ENCODE measurements at regions not wholly inside any gene's neighbourhood (a gene's known extent, or its start where the extent isn't known, plus 50 kb on each side); places are given as distances from the start of the nearest gene placed in this dataset.

GRCh38 chr5:67311701-67312100 lies 115.1 kb upstream of the CD180 start:
- Mint-ChIP-seq H3K27ac (no peak overlapping the region), H3K27me3 (no peaks in the 10 kb centered on the region), H3K4me1 (peaks cover 16% of the 10 kb centered on the region), H3K36me3 (peaks cover 4% of the 10 kb centered on the region), H3K9me3 (peaks cover 2% of the 10 kb centered on the region), H3K4me3 (no peak overlapping the region)
- ATAC-seq (ENCODE audit: low read depth) (no peak), DNase-seq (no peak)
- POLR2A ChIA-PET, result no interaction called here

GRCh38 chr5:67311208-67311607 lies 114.6 kb upstream of the CD180 start:
- Mint-ChIP-seq H3K9me3 (peaks cover 2% of the 10 kb centered on the region), H3K27ac (no peak overlapping the region)
- POLR2A ChIA-PET, result no interaction called here

GRCh38 chr5:67310740-67311139 lies 114.1 kb upstream of the CD180 start:
- ATAC-seq (ENCODE audit: low read depth) (no peak), DNase-seq (no peak)
- peaks cover 2% of the 10 kb centered on the region for H3K9me3 Mint-ChIP-seq
- no peak overlapping the region for H3K4me3 Mint-ChIP-seq
- POLR2A ChIA-PET, result no interaction called here
- H3K4me1 Mint-ChIP-seq, result peaks cover 18% of the 10 kb centered on the region
- no peak overlapping the region for H3K27ac Mint-ChIP-seq
- H3K27me3 Mint-ChIP-seq, result no peaks in the 10 kb centered on the region
- H3K36me3 Mint-ChIP-seq, result peaks cover 3% of the 10 kb centered on the region

More at GRCh38 chr5:67311208-67311607, 114.6 kb upstream of the CD180 start:
- DNase-seq (no peak), ATAC-seq (ENCODE audit: low read depth) (no peak)
- peaks cover 4% of the 10 kb centered on the region for H3K36me3 Mint-ChIP-seq
- H3K4me1 Mint-ChIP-seq, result peaks cover 20% of the 10 kb centered on the region
- H3K4me3 Mint-ChIP-seq, result no peak overlapping the region
- no peaks in the 10 kb centered on the region for H3K27me3 Mint-ChIP-seq

GRCh38 chr5:67310169-67310568 lies 113.6 kb upstream of the CD180 start:
- Mint-ChIP-seq H3K27ac (no peak overlapping the region), H3K27me3 (no peaks in the 10 kb centered on the region), H3K9me3 (peaks cover 2% of the 10 kb centered on the region), H3K4me3 (no peak overlapping the region), H3K36me3 (no peaks in the 10 kb centered on the region), H3K4me1 (peaks cover 14% of the 10 kb centered on the region)
- DNase-seq, result no peak
- POLR2A ChIA-PET, result no interaction called here
- no peak for ATAC-seq (ENCODE audit: low read depth)

GRCh38 chr5:67308988-67309688 lies 112.5 kb upstream of the CD180 start:
- Mint-ChIP-seq H3K36me3 (no peaks in the 10 kb centered on the region), H3K9me3 (peaks cover 2% of the 10 kb centered on the region), H3K27me3 (no peaks in the 10 kb centered on the region), H3K27ac (no peak overlapping the region), H3K4me1 (peaks cover 13% of the 10 kb centered on the region), H3K4me3 (no peak overlapping the region)
- POLR2A ChIA-PET, result no interaction called here
- ATAC-seq (ENCODE audit: low read depth), result no peak
- DNase-seq, result no peak

- ATAC-seq (ENCODE audit: low read depth) (no peak), DNase-seq (no peak)
- H3K36me3 Mint-ChIP-seq, result no peaks in the 10 kb centered on the region
- H3K4me3 Mint-ChIP-seq, result no peak overlapping the region
- H3K4me1 Mint-ChIP-seq, result peaks cover 13% of the 10 kb centered on the region
- H3K27ac Mint-ChIP-seq, result no peak overlapping the region
- no peaks in the 10 kb centered on the region for H3K27me3 Mint-ChIP-seq
- peaks cover 2% of the 10 kb centered on the region for H3K9me3 Mint-ChIP-seq
- POLR2A ChIA-PET, result no interaction called here
Observed at GRCh38 chr5:67306965-67307607, 110.5 kb upstream of the CD180 start.

- DNase-seq (no peak), ATAC-seq (ENCODE audit: low read depth) (no peak)
- no peak overlapping the region for H3K27ac Mint-ChIP-seq
- no peaks in the 10 kb centered on the region for H3K27me3 Mint-ChIP-seq
- POLR2A ChIA-PET, result no interaction called here
- H3K9me3 Mint-ChIP-seq, result peaks cover 2% of the 10 kb centered on the region
- H3K4me3 Mint-ChIP-seq, result no peak overlapping the region
- H3K36me3 Mint-ChIP-seq, result no peaks in the 10 kb centered on the region
- H3K4me1 Mint-ChIP-seq, result peaks cover 13% of the 10 kb centered on the region
Observed at GRCh38 chr5:67305913-67306710, 109.5 kb upstream of the CD180 start.

- Mint-ChIP-seq H3K27me3 (no peaks in the 10 kb centered on the region), H3K27ac (no peak overlapping the region), H3K4me3 (no peak overlapping the region), H3K4me1 (peaks cover 13% of the 10 kb centered on the region), H3K9me3 (no peaks in the 10 kb centered on the region), H3K36me3 (no peaks in the 10 kb centered on the region)
- POLR2A ChIA-PET, result interaction anchor here (0.6 kb wide), 2 partner anchors 717 to 1070 kb away, joined by 4 to 6 read pairs; no protein-coding TSS in a partner anchor
- DNase-seq, result no peak
- no peak for ATAC-seq (ENCODE audit: low read depth)
Observed at GRCh38 chr5:67305401-67305800, 108.8 kb upstream of the CD180 start.

GRCh38 chr5:67303356-67303755 lies 106.8 kb upstream of the CD180 start:
- no peak for ATAC-seq (ENCODE audit: low read depth)
- POLR2A ChIA-PET, result no interaction called here
- peaks cover 2% of the 10 kb centered on the region for H3K27me3 Mint-ChIP-seq
- peaks cover 13% of the 10 kb centered on the region for H3K4me1 Mint-ChIP-seq
- H3K36me3 Mint-ChIP-seq, result no peaks in the 10 kb centered on the region
- no peak overlapping the region for H3K4me3 Mint-ChIP-seq
- no peaks in the 10 kb centered on the region for H3K9me3 Mint-ChIP-seq
- no peak overlapping the region for H3K27ac Mint-ChIP-seq
- no peak for DNase-seq

GRCh38 chr5:67301285-67301903 lies 104.8 kb upstream of the CD180 start:
- Mint-ChIP-seq H3K9me3 (no peaks in the 10 kb centered on the region), H3K27ac (no peak overlapping the region), H3K4me1 (peaks cover 3% of the 10 kb centered on the region), H3K4me3 (no peak overlapping the region), H3K36me3 (no peaks in the 10 kb centered on the region), H3K27me3 (peaks cover 2% of the 10 kb centered on the region)
- POLR2A ChIA-PET, result no interaction called here
- no peak for DNase-seq
- no peak for ATAC-seq (ENCODE audit: low read depth)

GRCh38 chr5:67300326-67300725 lies 103.7 kb upstream of the CD180 start:
- Mint-ChIP-seq H3K4me3 (no peak overlapping the region), H3K4me1 (no peaks in the 10 kb centered on the region), H3K27ac (no peak overlapping the region), H3K9me3 (no peaks in the 10 kb centered on the region), H3K27me3 (peaks cover 2% of the 10 kb centered on the region), H3K36me3 (no peaks in the 10 kb centered on the region)
- POLR2A ChIA-PET, result no interaction called here
- no peak for ATAC-seq (ENCODE audit: low read depth)
- no peak for DNase-seq

GRCh38 chr5:67299231-67299735 lies 102.7 kb upstream of the CD180 start:
- POLR2A ChIA-PET, result no interaction called here
- no peaks in the 10 kb centered on the region for H3K4me1 Mint-ChIP-seq
- H3K4me3 Mint-ChIP-seq, result no peak overlapping the region
- no peak for DNase-seq
- no peaks in the 10 kb centered on the region for H3K36me3 Mint-ChIP-seq
- no peak overlapping the region for H3K27ac Mint-ChIP-seq
- H3K27me3 Mint-ChIP-seq, result peaks cover 2% of the 10 kb centered on the region
- no peak for ATAC-seq (ENCODE audit: low read depth)
- H3K9me3 Mint-ChIP-seq, result no peaks in the 10 kb centered on the region

- no peak overlapping the region for H3K27ac Mint-ChIP-seq
- no peaks in the 10 kb centered on the region for H3K36me3 Mint-ChIP-seq
- H3K9me3 Mint-ChIP-seq, result no peaks in the 10 kb centered on the region
- no peak overlapping the region for H3K4me3 Mint-ChIP-seq
- ATAC-seq (ENCODE audit: low read depth) (no peak), DNase-seq (no peak)
- H3K4me1 Mint-ChIP-seq, result no peaks in the 10 kb centered on the region
- H3K27me3 Mint-ChIP-seq, result peaks cover 2% of the 10 kb centered on the region
- POLR2A ChIA-PET, result no interaction called here
Observed at GRCh38 chr5:67297802-67298532, 101.4 kb upstream of the CD180 start.
